OCI-LY1 (cell line): ENCODE measurements at regions not wholly inside any gene's neighbourhood (a gene's known extent, or its start where the extent isn't known, plus 50 kb on each side); places are given as distances from the start of the nearest gene placed in this dataset.

ENCODE experiments used
- CTCF ChIP-seq: fragments of 200-600 bp; sonication (generic), shearing (Covaris generic); IDR thresholded peaks from 2 replicates; pipeline ENCODE4 v1.5.1; 2017; ENCODE audit warnings: mild to moderate bottlenecking, antibody characterized with exemption, low read length, moderate library complexity, mixed read lengths
- EZH2 ChIP-seq: fragments of 200-600 bp; sonication (generic), shearing (Covaris generic); IDR thresholded peaks from 2 replicates; pipeline ENCODE4 v1.8.0; 2017; ENCODE audit warnings: borderline replicate concordance, mixed run types, mild to moderate bottlenecking, antibody characterized with exemption, low read length, moderate library complexity, mixed read lengths

GRCh38 chr5:1748271-1748670 lies 51.4 kb downstream of the MRPL36 start:
- TF ChIP-seq CTCF, result no peak
- no peak for TF ChIP-seq EZH2
